ENCODE measurements at regions not wholly inside any gene's neighbourhood (a gene's known extent, or its start where the extent isn't known, plus 50 kb on each side); places are given as distances from the start of the nearest gene placed in this dataset.

DNA sequence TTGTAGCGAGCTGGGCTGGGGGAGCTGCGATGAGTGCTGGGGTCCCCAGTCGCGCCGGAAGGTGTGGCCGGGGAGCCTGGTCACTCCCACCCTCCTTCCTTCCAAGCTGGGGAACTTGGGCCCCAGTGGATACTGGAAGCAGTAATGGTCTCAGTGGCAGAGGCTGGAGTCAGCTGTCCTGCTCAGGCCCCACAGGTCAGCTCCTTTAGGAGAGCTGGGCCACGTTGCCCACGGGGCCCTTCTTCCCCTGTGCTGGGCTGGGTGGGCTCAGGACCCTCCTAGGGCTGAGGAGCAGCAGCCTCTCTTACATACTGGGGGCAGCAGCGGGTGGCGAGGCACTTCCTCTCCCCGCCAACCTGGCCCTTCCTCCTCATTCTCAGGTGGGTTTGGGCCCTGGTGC lies 200.6 kb upstream of the MKI67 start:
- H3K79me2 ChIP-seq (ENCODE audit: low read length): no peaks in the 10 kb centered on the region
- no peak overlapping the region for H3K9ac ChIP-seq (ENCODE audit: low read length)
- H2AFZ ChIP-seq (ENCODE audit: low read length): no peak overlapping the region
- intact Hi-C loops (cut with micrococcal nuclease): no loop called here
- no peak overlapping the region for H3K27ac ChIP-seq (ENCODE audit: low read length)
- no peaks in the 10 kb centered on the region for H3K9me3 ChIP-seq (ENCODE audit: low read length)
- TF ChIP-seq, protein P1, sequence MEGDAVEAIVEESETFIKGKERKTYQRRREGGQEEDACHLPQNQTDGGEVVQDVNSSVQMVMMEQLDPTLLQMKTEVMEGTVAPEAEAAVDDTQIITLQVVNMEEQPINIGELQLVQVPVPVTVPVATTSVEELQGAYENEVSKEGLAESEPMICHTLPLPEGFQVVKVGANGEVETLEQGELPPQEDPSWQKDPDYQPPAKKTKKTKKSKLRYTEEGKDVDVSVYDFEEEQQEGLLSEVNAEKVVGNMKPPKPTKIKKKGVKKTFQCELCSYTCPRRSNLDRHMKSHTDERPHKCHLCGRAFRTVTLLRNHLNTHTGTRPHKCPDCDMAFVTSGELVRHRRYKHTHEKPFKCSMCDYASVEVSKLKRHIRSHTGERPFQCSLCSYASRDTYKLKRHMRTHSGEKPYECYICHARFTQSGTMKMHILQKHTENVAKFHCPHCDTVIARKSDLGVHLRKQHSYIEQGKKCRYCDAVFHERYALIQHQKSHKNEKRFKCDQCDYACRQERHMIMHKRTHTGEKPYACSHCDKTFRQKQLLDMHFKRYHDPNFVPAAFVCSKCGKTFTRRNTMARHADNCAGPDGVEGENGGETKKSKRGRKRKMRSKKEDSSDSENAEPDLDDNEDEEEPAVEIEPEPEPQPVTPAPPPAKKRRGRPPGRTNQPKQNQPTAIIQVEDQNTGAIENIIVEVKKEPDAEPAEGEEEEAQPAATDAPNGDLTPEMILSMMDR (conservative IDR thresholded peaks at IDR 0.05; ENCODE audit: low read depth, low read length): no peak
- TF ChIP-seq EZH2 (IDR thresholded peaks at IDR 0.05; ENCODE audit: low read length, unreplicated experiment): no peak
- no peak overlapping the region for H3K4me2 ChIP-seq (ENCODE audit: low read length)
- BruUV-seq (replicated peaks): no TSS peak
- POLR2A ChIA-PET (ENCODE audit: unreplicated experiment): no interaction called here
- DNase-seq: no peak
- CTCF ChIA-PET: no interaction called here
- no peaks in the 10 kb centered on the region for H4K20me1 ChIP-seq (ENCODE audit: low read length)
- 0 out of 2 replicates have a peak, but pooled peaks cover 6% of the 10 kb centered on the region for H3K27me3 ChIP-seq (ENCODE audit: low read length)
- H3K9me2 ChIP-seq (replicated peaks; ENCODE audit: low read length): no peaks in the 10 kb centered on the region
- no peak for ATAC-seq
- no peaks in the 10 kb centered on the region for H3K4me1 ChIP-seq (ENCODE audit: insufficient read depth, low read length)
- no peaks in the 10 kb centered on the region for H3F3A ChIP-seq (ENCODE audit: low read length, unreplicated experiment)
- H3K4me3 ChIP-seq (ENCODE audit: low read length): no peak overlapping the region
- no peaks in the 10 kb centered on the region for H3K36me3 ChIP-seq (ENCODE audit: low read depth, low read length)

DNA sequence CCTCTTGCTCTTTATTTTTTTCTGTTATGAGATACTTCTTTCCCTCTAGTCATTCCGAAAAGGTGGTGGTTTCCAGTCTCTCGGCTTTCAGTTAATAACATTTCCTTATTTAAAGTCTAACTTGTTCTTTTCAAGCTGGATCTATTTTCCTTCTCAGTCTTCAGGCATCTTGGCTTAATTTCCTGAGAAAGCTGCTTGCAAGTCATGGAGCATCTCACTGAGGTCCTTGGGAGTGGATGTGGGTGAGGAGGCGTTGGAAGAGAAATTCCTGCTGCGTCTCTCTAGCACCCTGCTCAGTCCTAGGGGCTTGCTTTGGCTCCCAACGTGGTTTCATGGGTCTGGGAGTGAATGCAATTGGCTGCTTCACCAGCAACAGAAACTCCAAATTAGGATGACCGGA lies 210.2 kb upstream of the MKI67 start:
- H4K20me1 ChIP-seq (ENCODE audit: low read length): no peaks in the 10 kb centered on the region
- peaks cover 7% of the 10 kb centered on the region; the same call in 1 of the 2 replicates for H3K27me3 ChIP-seq (ENCODE audit: low read length)
- no TSS peak for BruUV-seq (replicated peaks)
- no peak overlapping the region for H3K9ac ChIP-seq (ENCODE audit: low read length)
- ChIA-PET CTCF (no interaction called here), POLR2A (ENCODE audit: unreplicated experiment) (no interaction called here)
- H3K9me3 ChIP-seq (ENCODE audit: low read length): no peaks in the 10 kb centered on the region
- no peaks in the 10 kb centered on the region for H3K4me1 ChIP-seq (ENCODE audit: insufficient read depth, low read length)
- H3K27ac ChIP-seq (ENCODE audit: low read length): no peak overlapping the region
- H3K79me2 ChIP-seq (ENCODE audit: low read length): no peaks in the 10 kb centered on the region
- TF ChIP-seq EZH2 (IDR thresholded peaks at IDR 0.05; ENCODE audit: low read length, unreplicated experiment) (no peak), EZH2phosphoT487 (IDR thresholded peaks at IDR 0.05; ENCODE audit: borderline replicate concordance, low read length) (no peak)
- TF ChIP-seq, protein P1 (conservative IDR thresholded peaks at IDR 0.05; ENCODE audit: low read depth, low read length): no peak
- ATAC-seq (no peak), DNase-seq (no peak)
- H3K36me3 ChIP-seq (ENCODE audit: low read depth, low read length): no peaks in the 10 kb centered on the region
- intact Hi-C loops (cut with micrococcal nuclease): no loop called here
- H3F3A ChIP-seq (ENCODE audit: low read length, unreplicated experiment): no peaks in the 10 kb centered on the region
- H3K4me2 ChIP-seq (ENCODE audit: low read length): no peak overlapping the region
- no peaks in the 10 kb centered on the region for H3K9me2 ChIP-seq (replicated peaks; ENCODE audit: low read length)
- no peak overlapping the region for H3K4me3 ChIP-seq (ENCODE audit: low read length)
- H2AFZ ChIP-seq (ENCODE audit: low read length): no peak overlapping the region

DNA sequence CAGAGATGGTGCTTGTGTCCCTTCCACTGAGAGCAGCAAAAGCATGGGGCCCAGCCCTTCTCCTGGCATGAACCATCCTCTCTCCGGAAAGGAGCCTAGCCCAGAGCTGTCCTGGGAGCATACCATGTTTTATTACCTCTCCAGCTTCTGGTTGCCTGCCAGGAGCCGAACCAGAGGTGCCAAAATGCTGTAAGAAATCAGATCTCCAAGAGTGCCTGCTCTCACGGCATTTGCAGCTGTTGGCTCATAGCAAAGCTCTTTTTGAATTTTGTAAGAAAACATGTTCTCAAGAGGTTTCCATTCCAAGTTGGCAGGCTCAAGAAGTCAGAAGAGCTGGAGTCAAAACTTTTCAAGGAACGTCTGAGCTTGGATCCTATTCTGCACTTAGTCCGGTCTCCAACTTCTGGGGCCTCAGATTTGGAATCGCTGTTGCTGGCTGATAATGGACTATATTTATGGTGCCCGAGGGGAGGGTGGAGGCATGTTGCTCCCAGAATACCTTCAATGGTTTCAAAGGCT lies 211.7 kb upstream of the MKI67 start:
- H3K9ac ChIP-seq (ENCODE audit: low read length): no peak overlapping the region
- no TSS peak for BruUV-seq (replicated peaks)
- no peak overlapping the region for H3K27ac ChIP-seq (ENCODE audit: low read length)
- H3K4me3 ChIP-seq (ENCODE audit: low read length): no peak overlapping the region
- H3K4me2 ChIP-seq (ENCODE audit: low read length): no peak overlapping the region
- no peaks in the 10 kb centered on the region for H3K9me3 ChIP-seq (ENCODE audit: low read length)
- H4K20me1 ChIP-seq (ENCODE audit: low read length): no peaks in the 10 kb centered on the region
- no peak overlapping the region for H2AFZ ChIP-seq (ENCODE audit: low read length)
- intact Hi-C loops (cut with micrococcal nuclease): no loop called here
- H3K9me2 ChIP-seq (replicated peaks; ENCODE audit: low read length): no peaks in the 10 kb centered on the region
- ChIA-PET POLR2A (ENCODE audit: unreplicated experiment) (no interaction called here), CTCF (no interaction called here)
- no peak for ATAC-seq
- no peaks in the 10 kb centered on the region for H3K36me3 ChIP-seq (ENCODE audit: low read depth, low read length)
- no peaks in the 10 kb centered on the region for H3K4me1 ChIP-seq (ENCODE audit: insufficient read depth, low read length)
- DNase-seq: no peak
- peaks cover 7% of the 10 kb centered on the region; the same call in 1 of the 2 replicates for H3K27me3 ChIP-seq (ENCODE audit: low read length)
- TF ChIP-seq EZH2phosphoT487 (IDR thresholded peaks at IDR 0.05; ENCODE audit: borderline replicate concordance, low read length) (no peak), EZH2 (IDR thresholded peaks at IDR 0.05; ENCODE audit: low read length, unreplicated experiment) (no peak)
- TF ChIP-seq, protein P1 (conservative IDR thresholded peaks at IDR 0.05; ENCODE audit: low read depth, low read length): no peak
- H3K79me2 ChIP-seq (ENCODE audit: low read length): no peaks in the 10 kb centered on the region
- no peaks in the 10 kb centered on the region for H3F3A ChIP-seq (ENCODE audit: low read length, unreplicated experiment)

Measured in PC-3 (cell line).